ENCODE measurements at regions not wholly inside any gene's neighbourhood (a gene's known extent, or its start where the extent isn't known, plus 50 kb on each side); places are given as distances from the start of the nearest gene placed in this dataset.

DNA sequence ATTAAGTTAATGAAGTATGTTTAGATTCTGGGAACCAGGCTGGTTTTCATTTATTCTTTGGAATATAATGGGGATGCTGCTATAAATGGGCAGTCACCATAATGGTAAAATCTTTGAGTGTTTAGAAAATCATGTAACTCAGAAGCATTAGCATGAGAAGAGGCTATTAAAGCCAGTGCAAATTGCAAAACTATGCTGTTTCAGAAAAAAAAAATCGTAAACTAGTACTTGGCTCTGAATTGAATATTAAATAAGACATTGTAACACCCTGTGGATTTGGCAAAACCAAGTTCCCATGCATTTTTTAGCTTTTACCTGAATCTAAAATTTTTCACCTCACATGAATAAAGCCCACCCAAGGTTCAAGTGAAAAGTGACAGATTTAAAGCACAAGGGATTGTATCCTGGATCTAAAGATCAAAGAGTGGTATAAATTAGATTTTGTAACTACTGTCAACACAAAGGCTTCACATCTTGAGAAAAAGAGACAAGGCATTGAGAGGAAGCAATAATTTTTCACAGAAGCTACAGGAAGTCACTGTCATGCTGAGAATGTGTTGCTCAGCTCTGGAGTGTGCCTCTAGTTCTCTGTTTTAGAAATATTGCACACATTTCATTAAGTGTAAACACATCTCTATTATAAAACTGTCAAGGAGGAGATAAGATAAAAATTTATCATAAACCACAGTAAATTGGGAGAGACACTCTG is 142.2 kb downstream of the ABCA8 start:
- WGBS, result 11% methylated on average over 1 of the region's 1 CpG
- H3K27ac ChIP-seq (ENCODE audit: low read depth), result no peak overlapping the region
- DNase-seq (ENCODE audit: extremely low spot score), result no peak
- H3K4me1 ChIP-seq (ENCODE audit: insufficient read depth), result no peaks in the 10 kb centered on the region
- H3K4me3 ChIP-seq (ENCODE audit: low read depth, low read length), result no peak overlapping the region
- H3K36me3 ChIP-seq (ENCODE audit: insufficient read depth), result no peaks in the 10 kb centered on the region

DNA sequence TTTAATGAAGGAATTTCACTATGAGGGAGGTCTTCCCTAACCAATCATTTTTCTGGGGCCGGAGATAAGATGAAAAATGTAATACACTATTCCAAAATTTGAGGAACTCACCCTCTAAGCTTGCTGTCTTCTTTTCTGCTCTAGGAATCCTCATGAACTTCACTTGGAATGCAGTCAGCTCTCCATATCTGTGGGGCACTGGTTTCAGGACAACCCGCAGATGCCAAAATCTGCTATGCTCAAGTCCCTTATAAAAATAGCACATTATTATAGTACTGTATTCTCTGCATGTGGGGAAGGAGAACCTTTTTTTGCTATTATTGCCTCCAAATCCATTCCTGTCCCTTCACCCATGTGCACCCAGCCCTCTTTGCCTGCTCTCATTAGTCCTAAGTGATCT is 146.0 kb downstream of the ABCA8 start:
- H3K27ac ChIP-seq (ENCODE audit: low read depth), result no peak overlapping the region
- no peaks in the 10 kb centered on the region for H3K4me1 ChIP-seq (ENCODE audit: insufficient read depth)
- H3K36me3 ChIP-seq (ENCODE audit: insufficient read depth), result no peaks in the 10 kb centered on the region
- DNase-seq (ENCODE audit: extremely low spot score), result no peak
- H3K4me3 ChIP-seq (ENCODE audit: low read depth, low read length), result no peak overlapping the region
- 59% methylated on average over 2 of the region's 2 CpGs for WGBS

DNA sequence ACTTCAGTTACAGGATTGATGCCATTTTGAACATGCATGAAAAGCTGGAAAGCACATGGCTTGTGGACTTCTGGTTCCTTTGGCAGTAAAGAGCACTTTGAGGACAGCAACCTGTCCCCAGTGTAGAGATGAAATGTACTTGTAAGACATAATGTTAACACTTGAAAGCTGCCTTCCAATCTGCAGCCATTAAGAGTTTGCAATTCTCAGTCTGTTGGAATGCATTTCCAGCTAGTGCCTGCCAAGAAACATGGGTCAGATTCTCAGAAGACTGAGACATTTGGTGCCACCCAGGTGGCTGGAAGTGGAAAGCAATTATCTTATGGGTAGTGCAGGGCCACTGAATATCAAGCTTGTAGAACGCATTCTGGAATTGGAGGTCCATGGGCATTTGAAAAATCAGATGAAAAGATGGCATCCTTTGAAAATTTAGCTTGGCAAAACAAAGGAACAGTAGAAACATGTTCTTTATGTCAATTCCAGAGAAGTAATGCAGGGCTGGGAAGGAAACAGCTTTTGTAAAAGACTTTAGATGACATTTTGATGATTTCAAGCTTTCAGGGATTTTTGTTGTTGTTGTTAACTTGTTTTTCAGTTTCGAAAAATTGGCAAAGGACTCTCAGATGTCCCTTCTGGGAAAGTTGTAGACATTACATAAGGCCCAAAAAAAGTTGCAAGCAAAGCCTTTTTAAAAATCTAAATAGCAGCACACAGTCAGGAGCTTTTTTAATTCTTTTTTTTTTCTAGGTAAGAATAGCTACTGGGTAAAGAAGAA is 147.0 kb downstream of the ABCA8 start:
- no peak overlapping the region for H3K27ac ChIP-seq (ENCODE audit: low read depth)
- no peaks in the 10 kb centered on the region for H3K36me3 ChIP-seq (ENCODE audit: insufficient read depth)
- H3K4me3 ChIP-seq (ENCODE audit: low read depth, low read length), result no peak overlapping the region
- DNase-seq (ENCODE audit: extremely low spot score), result no peak
- H3K4me1 ChIP-seq (ENCODE audit: insufficient read depth), result no peaks in the 10 kb centered on the region
- 56% methylated on average over 2 of the region's 2 CpGs for WGBS

DNA sequence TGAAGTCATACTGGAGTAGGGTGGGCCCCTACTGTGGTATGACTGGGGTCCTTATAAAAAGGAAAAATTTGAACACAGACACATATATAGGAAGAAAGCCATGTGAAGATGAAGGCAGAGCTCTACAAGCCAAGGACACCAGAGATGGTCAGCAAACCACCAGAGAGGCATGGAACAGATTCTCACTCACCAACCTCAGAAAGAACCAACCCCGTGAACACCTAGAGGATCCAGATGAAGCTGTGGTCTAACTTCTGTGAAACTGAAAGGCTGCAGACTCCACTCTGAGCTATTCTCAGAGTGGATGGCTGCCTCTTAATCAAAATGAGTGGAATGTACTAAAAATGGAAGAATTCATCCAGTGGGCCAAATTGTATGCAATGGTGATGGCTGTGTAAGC is 149.6 kb downstream of the ABCA8 start:
- Histone ChIP-seq H3K36me3 (ENCODE audit: insufficient read depth) (no peaks in the 10 kb centered on the region), H3K4me1 (ENCODE audit: insufficient read depth) (no peaks in the 10 kb centered on the region), H3K4me3 (ENCODE audit: low read depth, low read length) (no peak overlapping the region), H3K27ac (ENCODE audit: low read depth) (no peak overlapping the region)
- DNase-seq (ENCODE audit: extremely low spot score), result no peak
- WGBS, result 100% methylated on average over 1 of the region's 1 CpG

DNA sequence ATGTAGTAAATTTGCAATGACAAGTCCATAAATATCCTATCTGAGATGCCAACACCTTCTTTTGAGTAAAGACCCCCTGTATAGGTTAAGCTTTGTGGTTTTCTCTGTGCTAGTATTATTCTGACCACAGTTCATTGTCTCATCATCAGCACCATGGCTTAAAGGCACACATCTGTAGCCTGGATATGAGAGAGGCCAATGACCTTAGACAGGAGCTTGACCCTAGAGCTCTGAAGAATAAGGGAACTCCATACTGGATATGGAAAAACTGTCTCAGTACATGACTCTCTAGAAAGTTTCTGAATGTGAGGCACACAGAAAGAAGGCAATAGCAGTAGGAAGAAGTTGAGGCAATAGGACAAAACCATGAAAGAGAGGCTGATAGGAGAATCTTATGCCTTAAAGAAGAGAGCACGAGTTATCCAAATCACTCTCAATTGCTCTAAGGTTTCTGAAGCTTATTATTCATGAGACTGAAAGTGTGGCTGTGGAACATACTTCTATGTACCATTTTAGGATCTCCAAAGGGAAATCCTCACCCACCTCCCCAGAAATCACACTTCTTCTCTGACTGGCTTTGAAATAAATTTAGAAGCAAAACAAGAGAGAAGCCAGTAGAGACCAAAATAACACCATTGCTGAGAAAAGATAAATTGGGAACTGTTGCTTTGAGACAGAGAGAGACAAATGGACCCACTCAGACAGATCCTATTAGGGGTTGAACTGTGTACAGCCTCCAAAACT is 150.2 kb downstream of the ABCA8 start:
- 97% methylated on average over 1 of the region's 1 CpG for WGBS
- no peak for DNase-seq (ENCODE audit: extremely low spot score)
- Histone ChIP-seq H3K4me3 (ENCODE audit: low read depth, low read length) (no peak overlapping the region), H3K4me1 (ENCODE audit: insufficient read depth) (no peaks in the 10 kb centered on the region), H3K27ac (ENCODE audit: low read depth) (no peak overlapping the region), H3K36me3 (ENCODE audit: insufficient read depth) (no peaks in the 10 kb centered on the region)

DNA sequence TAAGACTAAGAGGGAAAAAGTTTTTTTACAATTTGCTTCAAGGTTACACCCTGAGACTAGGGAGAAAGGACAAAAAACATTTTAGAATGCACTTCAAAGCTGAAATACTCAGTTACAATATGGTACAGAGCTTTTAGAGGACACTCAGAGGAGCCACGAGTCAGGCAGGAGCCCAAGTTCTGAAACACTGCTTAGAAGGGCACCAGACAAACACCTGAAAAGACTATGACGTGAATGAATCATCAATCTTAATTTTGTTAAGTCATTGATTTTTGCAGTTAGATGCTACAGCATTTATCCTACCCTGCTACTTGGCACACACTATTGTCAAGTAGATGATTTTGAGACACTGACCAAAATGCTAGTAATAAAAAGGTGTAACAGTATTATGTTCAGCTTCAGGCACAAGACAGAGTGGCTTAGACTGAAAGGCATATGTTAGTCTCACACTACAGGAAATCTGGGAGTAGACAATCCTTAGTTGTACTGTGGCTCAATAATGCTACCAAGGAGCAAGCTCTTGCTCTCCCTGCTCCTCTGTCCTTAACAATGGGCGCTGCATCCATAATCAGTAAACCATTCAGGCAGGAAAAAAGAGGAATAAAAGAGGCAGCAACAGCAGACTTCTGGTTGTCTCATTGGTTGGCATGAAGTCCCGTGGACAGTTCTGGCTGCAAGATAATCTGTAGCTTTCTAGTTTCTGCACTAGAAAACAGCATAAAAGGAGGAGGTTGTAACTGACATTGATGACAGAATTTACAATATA is 151.8 kb downstream of the ABCA8 start:
- 77% methylated on average over 4 of the region's 4 CpGs for WGBS
- no peak overlapping the region for H3K4me3 ChIP-seq (ENCODE audit: low read depth, low read length)
- no peaks in the 10 kb centered on the region for H3K36me3 ChIP-seq (ENCODE audit: insufficient read depth)
- no peak overlapping the region for H3K27ac ChIP-seq (ENCODE audit: low read depth)
- DNase-seq (ENCODE audit: extremely low spot score), result no peak
- H3K4me1 ChIP-seq (ENCODE audit: insufficient read depth), result no peaks in the 10 kb centered on the region

DNA sequence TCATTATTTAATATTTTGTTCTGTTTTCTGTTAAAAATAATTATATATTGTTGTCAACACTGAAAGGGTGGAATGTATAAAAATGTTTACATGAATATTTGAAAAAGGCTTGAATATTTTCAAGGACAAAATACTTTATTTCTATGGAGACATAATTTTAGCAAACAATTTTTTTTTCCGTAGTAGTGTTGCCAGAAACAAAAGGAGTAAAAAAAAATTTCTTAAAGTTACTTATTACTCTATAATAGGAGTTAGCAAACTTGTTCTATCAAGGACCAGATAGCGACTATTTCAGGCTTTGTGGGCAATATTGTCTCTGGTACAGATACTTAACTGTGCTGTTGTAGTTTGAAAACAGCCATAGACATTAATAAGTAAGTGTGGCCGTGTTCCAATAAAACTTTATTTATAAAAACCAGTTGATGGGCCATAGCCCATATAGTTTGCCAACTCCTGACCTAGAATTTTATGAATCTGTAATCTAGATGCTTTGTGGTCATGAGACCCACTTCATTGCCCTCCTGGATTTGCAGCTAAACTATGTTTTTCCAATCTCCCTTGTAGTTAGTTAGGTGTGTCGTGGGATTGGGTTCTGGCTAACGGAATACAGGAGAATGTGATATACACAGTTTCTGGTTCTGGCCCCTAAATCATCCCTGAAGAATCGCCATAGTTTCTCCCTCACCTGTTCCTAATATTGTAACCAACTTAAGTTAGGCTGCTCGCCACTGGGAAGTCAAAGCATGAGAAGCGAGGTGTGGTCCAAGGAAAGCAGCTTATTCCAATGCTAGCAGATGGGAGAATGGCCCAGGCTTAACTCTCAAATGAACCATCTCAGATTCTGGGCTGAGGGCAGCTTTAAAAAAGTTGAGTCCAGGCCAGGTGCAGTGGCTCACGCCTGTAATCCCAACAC is 153.6 kb downstream of the ABCA8 start:
- H3K36me3 ChIP-seq (ENCODE audit: insufficient read depth), result no peaks in the 10 kb centered on the region
- WGBS, result 88% methylated on average over 9 of the region's 9 CpGs
- H3K4me3 ChIP-seq (ENCODE audit: low read depth, low read length), result no peak overlapping the region
- H3K4me1 ChIP-seq (ENCODE audit: insufficient read depth), result no peaks in the 10 kb centered on the region
- DNase-seq (ENCODE audit: extremely low spot score), result no peak
- H3K27ac ChIP-seq (ENCODE audit: low read depth), result no peak overlapping the region

DNA sequence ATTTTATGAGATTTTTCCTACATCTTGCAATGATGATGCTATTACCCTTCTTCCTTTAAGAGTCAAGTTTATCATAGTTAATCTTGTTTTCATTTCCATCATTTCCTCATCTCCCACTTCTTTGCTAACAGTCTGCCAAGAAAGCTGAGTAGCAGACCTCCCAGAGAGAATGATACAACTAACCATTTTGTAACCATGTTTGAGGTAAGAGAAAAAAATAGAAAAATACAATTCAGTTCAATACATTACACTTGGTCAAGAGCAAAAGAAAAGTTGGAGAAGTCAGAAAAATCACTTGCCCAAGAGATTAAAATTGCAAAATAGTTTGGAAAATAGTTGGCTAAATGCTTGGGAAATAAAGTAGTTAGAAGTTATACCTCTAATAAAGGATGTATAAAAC is 154.4 kb downstream of the ABCA8 start:
- Histone ChIP-seq H3K27ac (ENCODE audit: low read depth) (no peak overlapping the region), H3K4me1 (ENCODE audit: insufficient read depth) (no peaks in the 10 kb centered on the region), H3K4me3 (ENCODE audit: low read depth, low read length) (no peak overlapping the region), H3K36me3 (ENCODE audit: insufficient read depth) (no peaks in the 10 kb centered on the region)
- no peak for DNase-seq (ENCODE audit: extremely low spot score)

DNA sequence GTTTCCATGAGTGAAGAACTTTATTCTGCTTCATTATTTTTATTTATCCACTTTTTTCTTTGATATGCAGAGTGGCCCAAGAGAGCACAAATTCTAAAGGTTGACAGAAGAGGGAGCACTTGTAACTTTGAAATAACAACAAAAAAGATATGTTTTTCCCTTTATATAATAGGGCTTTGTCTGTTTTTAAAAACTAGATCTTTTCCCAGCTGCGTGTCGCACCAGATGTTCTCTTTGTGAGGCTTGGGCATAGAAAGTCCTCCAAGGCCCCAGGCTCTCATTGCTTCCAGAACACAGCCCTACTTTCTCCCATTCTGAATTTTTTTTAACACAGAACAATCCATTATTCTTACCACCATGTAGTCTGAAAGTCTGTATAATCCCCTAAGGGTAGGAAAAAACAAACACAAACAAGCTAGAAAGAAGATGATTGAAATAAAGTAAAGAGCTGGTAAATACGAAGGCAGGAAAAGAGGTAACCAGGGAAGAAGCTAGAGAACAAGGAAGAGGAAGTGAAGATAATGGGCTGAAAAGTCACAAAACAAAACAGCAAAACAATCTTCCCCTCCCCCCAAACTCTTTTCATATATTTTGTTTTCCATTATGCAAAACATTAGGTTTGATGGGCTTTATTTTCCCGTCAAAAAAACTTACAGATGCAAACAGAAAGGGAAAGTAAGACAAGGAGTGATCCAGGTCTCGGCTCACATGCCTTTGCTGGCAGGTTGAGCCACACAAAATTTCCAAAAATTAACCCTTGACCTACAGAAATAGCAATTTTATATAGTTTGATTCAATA is 160.4 kb downstream of the ABCA8 start:
- H3K4me3 ChIP-seq (ENCODE audit: low read depth, low read length), result no peak overlapping the region
- 38% methylated on average over 5 of the region's 5 CpGs for WGBS
- H3K36me3 ChIP-seq (ENCODE audit: insufficient read depth), result no peaks in the 10 kb centered on the region
- DNase-seq (ENCODE audit: extremely low spot score), result peak; percentile 46
- H3K27ac ChIP-seq (ENCODE audit: low read depth), result peak overlapping the region; percentile 76
- H3K4me1 ChIP-seq (ENCODE audit: insufficient read depth), result peaks cover 2% of the 10 kb centered on the region

DNA sequence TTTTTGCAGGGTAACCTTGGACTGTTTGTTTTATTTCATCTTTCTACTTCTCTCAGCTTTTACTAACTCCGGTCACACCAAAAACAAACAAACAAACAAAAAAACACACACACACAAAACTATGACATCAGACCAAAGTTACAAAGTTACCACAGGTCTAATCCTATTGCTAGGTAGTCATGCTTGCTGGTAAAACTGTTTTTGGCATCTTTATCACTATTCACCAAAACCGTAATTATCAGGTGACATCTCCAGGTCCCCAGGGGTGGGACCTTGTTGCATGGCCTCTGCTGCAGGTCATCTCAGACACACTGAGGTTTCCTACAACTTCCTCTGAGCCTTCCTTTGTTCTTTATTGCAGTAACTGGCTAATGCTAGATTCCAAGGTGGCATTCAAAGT is 162.3 kb downstream of the ABCA8 start:
- Histone ChIP-seq H3K4me3 (ENCODE audit: low read depth, low read length) (no peak overlapping the region), H3K36me3 (ENCODE audit: insufficient read depth) (no peaks in the 10 kb centered on the region), H3K4me1 (ENCODE audit: insufficient read depth) (peaks cover 2% of the 10 kb centered on the region), H3K27ac (ENCODE audit: low read depth) (peak overlapping the region; percentile 80)
- 28% methylated on average over 2 of the region's 2 CpGs for WGBS
- no peak for DNase-seq (ENCODE audit: extremely low spot score)

DNA sequence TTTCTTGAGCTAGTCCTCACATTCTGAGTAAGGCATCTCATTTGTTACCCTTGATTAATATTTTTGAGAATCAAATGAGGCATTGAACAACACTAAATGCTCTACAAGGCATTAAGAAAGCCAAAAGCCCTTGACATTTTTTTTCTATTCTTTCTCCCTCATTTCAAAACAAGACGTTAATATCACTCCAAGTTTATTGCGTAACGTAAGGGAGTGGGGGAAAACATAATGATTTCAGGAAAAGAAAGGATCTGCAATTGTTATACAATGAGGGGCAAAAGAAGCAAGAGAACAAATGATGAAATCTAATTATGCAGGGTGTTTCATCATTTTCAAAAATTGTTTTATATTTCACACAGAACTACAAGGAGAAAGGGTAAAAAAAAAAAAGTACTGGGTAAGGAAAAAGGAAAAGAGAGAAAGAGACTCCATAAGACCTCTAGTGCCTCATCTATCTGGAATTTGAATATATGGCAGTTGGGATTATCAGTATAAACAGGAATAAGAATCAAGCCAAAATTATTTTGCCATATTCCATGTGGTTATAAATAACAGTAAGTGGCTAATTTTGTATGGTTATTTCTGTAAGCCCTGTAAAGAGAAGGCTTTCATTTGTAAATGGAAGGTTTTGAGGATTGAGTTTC is 163.0 kb downstream of the ABCA8 start:
- H3K36me3 ChIP-seq (ENCODE audit: insufficient read depth), result no peaks in the 10 kb centered on the region
- H3K4me1 ChIP-seq (ENCODE audit: insufficient read depth), result peaks cover 2% of the 10 kb centered on the region
- 43% methylated on average over 3 of the region's 3 CpGs for WGBS
- peak overlapping the region; percentile 58 for H3K27ac ChIP-seq (ENCODE audit: low read depth)
- no peak for DNase-seq (ENCODE audit: extremely low spot score)
- H3K4me3 ChIP-seq (ENCODE audit: low read depth, low read length), result no peak overlapping the region

DNA sequence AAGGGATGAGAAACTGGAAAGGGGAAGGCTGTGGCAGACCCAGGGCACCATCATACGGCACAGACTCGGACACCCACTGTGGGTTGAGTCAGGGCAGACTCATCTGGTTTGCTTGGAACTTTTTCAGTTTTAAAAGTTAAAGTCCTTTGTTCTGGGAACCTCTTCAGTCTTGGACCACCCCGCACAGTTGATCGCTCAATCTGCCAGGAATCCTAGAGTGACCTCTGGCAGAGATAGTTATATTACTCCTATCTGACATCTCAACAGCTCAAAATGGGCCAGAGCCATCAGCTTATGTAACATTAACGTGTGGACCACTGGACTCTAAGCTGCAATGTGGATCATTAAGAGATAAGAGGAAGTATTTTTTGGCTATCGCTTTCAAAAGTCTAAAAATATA is 164.3 kb downstream of the ABCA8 start:
- Histone ChIP-seq H3K36me3 (ENCODE audit: insufficient read depth) (no peaks in the 10 kb centered on the region), H3K27ac (ENCODE audit: low read depth) (no peak overlapping the region), H3K4me1 (ENCODE audit: insufficient read depth) (peaks cover 2% of the 10 kb centered on the region), H3K4me3 (ENCODE audit: low read depth, low read length) (no peak overlapping the region)
- DNase-seq (ENCODE audit: extremely low spot score), result no peak
- WGBS, result 59% methylated on average over 6 of the region's 6 CpGs

Data from urinary bladder (tissue), 3 donors.